ENCODE measurements at regions not wholly inside any gene's neighbourhood (a gene's known extent, or its start where the extent isn't known, plus 50 kb on each side); places are given as distances from the start of the nearest gene placed in this dataset.

GRCh38 chrX:1821846-1822245 lies 207.0 kb downstream of the ASMT start:
- TF ChIP-seq CTCF (IDR thresholded peaks at IDR 0.05; ENCODE audit: insufficient read depth, low read length), result no peak
- TF ChIP-seq POLR2AphosphoS5 (IDR thresholded peaks at IDR 0.05; ENCODE audit: low read depth), result no peak
- no peak for TF ChIP-seq REST (IDR thresholded peaks at IDR 0.05; ENCODE audit: insufficient replicate concordance, low read depth)
- no peak for TF ChIP-seq SPI1 (IDR thresholded peaks at IDR 0.05; ENCODE audit: borderline replicate concordance, low read depth)
- no peak for TF ChIP-seq GABPA (IDR thresholded peaks at IDR 0.05; ENCODE audit: low read depth)
